Islet of Langerhans (tissue), 1 donor: ENCODE measurements at regions not wholly inside any gene's neighbourhood (a gene's known extent, or its start where the extent isn't known, plus 50 kb on each side); places are given as distances from the start of the nearest gene placed in this dataset.
"Not testable (repeated sequence)": the region's sequence is repeated elsewhere in the genome, so short reads cannot be mapped to it uniquely, and the experiment has no call there.

ENCODE experiments used
- FAIRE-seq: peaks from one replicate; lab custom pipeline; 2011; peaks lifted over from hg19 to GRCh38; lab: Jason Lieb, UNC

DNA sequence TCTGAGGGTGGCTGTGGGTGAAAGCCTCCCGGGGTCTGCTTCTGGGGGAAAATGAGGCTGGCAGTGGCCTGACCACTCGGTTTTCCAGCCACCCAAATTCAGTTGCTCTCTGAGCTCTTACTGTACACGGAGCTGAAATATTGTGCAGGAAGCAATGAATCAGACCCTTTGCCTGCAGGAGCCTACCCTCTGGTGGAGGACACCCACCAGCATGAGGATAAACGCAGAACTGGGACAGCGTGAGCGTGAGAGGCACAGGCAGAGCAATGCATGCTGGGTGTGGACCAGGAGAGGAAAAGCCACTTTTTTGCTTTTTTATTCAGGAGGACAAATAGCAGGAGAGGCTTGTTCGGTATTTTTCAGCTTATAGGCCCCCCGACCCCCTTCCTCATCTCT lies 298.0 kb downstream of the QKI start:
- FAIRE-seq, result no peak

DNA sequence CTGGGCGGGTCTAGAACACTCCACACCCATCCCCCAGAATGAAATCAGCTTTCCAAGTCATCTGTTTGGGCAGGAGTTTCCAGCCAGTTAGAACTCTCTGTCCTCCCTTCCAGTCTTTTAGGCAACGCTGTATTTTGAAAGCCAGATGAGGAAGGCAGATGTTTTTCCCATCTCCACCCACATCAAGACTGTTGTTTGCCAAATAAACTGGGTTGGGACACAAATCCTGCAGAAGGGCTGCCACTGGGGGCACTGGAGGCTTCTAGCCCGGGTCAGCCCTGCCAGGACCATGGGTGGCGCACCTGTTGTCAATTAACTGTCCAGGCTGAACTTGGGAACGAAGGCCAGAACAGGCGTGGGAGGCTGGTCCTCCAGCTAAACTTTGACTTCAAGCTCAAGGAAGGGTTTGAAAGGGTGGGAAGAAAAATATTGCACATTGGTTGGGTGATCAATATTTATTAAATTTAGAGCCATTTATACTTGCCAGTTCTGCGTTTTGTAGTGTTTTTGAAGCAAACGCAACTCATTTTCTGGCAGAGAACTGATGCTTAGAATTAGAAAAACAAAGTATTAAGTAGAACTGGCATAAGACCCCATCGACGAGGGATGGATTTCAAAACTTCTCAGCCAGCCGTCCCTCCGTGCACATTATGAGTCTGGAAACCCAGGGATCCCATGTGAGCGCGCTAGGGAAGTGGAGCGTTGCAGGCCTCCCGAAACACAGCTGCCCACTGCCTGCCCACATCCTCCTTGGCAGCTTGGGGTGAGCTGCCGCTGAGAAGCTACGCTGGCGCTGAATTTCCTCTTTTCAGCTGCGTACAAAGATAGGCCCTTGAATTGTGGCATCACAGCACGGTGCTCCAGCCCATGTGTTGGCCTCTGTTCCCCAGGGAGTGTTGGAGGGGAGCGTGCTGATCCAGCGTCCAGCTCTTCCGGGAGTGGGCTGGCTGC lies 297.4 kb downstream of the QKI start:
- FAIRE-seq, result no peak

DNA sequence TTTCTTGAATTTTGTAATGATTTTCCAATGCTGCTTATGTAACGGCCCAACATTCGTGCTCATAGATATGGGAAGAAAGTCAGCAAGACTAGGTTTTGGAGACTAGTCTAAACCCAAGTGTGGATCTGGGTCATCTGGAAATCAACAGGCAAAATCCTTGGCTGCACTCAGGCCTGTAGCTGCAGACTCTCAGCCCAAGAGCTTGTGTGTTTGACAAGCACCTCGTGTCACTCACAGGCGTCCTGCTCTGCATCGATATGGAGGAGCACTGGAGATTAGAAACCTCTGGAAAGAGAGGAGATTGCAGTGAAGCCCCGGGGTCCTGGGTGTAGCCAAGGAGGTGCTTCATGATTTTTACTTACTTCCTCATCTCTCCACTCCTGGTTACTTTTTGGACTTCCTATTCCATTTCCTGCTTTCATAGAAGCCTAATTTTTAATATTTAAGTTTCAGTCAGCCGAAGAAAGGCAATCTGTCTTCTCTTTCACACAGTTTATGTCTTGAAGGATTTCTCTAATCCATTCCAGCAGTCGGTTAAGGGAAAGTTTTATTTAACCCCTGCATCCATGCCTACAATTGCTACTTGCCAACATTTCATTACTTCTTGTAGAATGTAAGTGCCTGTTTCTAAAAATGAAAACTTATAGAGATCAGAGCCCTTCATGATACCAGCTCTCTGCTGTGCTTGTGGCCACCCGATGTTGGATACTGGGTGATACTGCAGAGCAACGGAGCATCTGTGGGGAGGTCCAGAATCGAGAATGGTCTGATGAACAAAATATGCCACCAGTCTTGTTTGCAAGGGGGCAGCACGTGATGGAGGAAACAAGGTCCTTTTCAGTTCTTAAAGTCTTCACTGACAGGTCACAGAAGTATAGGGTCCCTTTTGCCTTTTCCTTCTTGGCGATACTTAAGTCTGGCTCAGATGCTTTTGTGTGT lies 296.3 kb downstream of the QKI start:
- FAIRE-seq, result no peak

DNA sequence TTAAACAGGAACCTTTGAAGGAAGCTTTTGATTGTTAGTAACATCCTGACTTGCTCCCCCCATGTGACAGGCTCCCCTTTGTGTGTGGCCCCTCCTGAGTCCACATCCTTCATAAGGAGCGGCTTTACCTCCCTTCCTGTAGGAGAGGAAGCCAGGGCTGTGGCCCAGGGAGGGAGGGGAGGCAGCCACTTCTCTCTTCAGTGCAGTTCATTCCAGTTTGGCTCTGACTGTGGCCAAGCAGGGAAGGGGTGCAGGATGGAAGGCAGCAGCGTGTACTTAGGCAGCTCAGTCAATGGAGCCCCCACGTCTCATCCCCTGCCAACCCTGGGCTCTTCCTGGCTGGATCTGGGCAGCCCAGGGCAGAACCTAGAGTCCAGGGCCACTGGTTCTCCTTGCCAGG lies 295.2 kb downstream of the QKI start:
- FAIRE-seq, result no peak

DNA sequence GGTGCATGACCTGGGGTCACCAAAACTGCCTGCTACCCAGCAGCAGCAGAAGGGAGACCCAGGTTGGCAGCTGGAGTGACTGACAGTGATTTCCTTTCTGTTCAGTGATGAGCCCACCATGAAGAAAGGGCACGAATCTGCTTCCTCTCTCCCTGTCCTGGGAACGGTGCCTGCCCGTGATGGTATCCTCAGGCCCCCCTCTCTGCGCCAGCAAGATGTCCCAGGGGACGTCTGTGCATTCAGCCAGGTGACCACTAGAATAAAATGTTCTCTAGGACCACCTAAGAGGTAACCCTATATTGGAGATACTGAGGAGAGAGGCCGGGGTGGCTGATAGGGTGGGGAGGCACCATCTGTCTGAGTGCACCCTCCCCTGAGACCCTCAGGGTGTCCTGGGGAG lies 294.7 kb downstream of the QKI start:
- FAIRE-seq, result no peak

DNA sequence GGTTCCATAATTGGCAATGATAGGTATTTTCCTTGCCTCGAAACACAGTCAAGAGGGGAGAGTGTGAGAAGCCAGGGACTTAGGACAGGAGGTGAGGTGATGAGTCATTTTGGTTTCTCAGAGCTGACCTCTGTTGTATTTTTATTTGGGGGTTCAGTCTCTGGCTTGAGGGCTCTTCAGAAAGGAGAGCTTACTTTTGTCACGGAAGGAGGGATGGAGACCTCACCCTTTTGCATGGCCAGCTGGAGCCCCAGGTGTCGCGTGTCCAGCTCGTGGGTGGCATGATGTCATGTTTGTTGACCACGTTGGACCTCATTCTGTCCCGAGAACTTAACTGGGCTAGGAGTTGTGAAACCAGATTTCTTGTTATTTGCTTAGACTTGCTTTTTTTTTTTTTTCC lies 293.9 kb downstream of the QKI start:
- FAIRE-seq, result no peak

DNA sequence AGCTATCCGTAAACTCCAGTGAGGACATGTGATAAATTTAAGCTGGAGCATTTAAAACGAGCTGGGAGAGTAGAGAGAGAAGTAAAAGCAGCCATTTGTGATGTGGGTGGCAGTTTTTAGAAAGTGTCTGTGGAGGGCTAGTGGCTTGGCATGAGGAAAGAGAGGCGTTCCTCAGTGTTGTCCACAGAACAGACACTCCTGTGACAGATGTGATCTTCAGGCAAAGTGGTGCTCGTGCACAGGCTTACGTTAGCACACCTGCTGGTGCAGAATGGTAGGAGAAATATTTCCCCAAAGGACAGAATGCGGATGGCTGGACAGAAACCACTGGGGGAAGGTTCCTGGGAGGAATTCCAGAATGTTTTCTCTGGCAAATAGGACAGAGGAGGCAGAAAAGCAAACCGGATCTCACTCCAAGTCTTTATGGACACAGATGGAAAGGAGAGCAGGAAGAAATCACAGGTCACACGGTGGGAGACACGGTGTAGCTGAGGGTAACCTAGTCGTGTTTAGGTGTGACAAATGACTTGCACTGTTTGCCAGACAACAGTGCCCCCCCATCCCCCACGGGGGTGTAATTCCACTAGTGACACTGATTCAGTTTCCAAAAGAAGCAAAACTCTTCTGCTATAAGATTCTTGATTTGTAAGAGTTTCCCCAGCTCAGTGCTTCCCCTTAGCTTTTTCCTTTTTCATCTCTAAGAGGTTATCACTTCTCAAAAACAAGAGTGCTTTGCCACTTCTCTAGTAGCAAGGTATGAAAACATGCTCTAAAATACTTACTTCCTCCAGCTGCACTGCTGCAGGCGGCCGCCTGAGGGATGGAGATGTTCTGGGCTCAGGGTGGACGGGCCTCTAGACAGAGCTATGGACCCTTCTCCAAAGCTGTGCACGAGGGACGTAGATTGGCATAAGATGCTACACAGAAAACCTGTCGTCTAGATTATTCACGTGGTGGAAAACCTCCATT lies 293.2 kb downstream of the QKI start:
- FAIRE-seq, result no peak

DNA sequence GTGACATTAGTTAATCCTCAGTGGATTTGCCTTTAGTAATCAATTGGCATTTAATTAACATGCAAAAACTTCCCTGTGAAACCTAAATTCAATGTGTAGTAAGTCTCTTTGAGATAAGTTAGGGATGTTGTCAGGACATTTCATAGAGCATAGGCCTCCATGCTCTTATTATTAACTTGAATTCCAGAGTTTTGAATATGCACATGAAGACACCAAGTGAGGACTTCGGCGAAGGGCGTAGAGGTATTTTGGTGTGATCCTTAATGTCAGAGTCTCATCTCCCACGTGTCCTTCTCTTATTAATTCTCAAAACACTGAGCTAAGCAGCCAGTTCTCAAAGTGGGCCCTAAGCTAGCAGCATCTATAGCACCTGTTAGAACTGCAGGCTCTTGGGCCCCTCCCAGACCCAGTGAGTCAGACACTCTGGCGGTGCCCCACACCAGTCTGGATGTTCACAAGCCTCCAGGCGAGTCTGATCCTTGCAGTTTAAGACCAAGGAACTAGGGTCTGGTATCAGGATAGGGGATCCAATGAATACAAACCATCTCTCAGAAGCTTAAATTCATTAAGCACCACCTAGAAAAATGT lies 292.1 kb downstream of the QKI start:
- FAIRE-seq, result no peak

DNA sequence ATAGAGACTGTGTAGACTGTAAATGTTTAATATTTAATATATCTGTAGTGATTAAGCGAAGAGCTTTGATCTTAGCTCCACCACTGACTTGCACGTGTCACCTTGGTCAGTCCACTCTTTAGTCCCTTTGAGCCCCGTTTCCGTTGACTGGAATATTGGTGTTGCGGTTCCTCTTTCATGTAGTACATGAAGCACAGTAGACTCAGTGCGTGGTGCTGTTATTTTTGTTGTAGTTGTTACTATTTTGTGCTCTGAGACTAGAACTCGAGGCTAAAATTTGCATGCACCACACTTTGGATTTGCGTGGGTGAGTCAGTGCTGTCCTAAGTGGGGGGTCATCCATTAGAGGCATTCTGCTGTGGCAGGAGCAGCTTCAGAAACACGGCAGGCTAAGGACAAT lies 291.4 kb downstream of the QKI start:
- FAIRE-seq, result no peak

DNA sequence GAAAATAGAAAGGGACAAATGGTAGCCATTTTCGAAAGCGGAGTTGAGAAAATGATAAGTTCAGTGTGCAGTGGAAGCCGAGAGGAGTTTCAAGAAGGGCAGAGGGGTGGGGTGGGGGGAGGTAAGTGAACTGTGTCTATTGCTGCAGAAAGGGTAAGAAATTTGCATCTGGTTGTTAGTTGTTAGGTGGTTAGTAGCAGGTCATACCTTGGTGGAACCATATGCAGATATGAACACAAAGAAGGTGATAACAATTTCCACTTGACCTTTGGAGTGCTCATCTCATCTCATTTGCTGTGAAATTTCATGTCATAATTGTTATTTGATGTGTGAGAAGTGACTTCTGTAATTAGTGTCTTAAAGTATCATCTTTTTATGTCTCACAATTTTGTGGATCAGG lies 288.2 kb downstream of the QKI start:
- no peak for FAIRE-seq

DNA sequence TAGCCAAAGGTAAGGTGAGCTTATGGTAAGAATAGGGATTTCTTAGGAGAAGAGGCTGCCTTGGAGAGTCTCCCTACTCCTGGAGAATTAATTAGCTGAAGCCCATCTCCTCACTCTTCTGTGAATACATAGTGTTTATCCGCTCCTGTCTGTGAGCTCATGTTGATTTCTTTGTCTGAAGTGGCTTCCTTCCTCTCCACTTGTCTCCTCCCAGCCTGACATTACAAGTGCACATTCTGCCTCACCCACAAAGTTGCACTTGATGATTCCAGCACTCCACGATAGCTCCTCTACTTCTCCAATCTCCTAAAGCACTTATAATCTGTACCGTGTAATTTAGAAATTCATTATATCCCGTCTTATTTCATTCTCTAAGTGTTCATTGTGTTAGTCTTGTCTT lies 287.2 kb downstream of the QKI start:
- FAIRE-seq, result no peak

DNA sequence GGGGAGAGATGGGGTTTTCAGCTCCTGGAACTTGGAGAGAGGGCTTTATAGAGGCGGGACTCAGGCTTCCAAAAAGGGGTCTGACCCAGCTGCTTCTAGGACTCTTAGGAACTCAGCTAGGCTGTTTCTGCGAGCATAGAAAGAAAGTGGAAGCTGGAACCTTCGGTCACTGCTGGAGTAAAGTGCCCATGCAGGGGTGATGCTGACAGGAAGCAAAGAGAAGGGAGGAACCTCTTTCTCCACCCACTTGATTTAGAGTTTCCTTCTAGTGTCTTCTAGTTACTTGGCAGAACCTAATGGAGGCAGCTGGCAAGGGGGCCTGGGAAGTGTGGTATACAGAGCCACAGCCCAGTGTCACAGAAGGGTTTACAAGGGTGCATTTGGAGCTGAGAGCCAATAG lies 283.6 kb downstream of the QKI start:
- FAIRE-seq, result no peak

DNA sequence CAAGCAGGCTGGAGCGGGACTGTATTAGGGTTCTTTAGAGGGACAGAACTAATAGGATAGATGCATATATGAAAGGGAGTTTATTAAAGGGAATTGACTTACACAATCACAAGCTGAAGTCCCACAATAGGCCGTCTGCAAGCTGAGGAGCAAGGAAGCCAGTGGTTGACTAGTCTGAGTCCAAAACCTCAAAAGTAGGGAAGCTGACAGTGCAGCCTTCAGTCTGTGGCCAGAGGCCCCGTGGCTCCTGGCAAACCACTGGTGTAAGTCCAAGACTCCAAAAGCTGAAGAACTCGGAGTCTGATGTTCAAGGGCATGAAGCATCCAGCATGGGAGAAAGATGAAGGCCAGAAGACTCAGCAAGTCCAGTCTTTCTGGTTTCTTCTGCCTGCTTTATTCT lies 281.8 kb downstream of the QKI start:
- not testable (repeated sequence) for FAIRE-seq

DNA sequence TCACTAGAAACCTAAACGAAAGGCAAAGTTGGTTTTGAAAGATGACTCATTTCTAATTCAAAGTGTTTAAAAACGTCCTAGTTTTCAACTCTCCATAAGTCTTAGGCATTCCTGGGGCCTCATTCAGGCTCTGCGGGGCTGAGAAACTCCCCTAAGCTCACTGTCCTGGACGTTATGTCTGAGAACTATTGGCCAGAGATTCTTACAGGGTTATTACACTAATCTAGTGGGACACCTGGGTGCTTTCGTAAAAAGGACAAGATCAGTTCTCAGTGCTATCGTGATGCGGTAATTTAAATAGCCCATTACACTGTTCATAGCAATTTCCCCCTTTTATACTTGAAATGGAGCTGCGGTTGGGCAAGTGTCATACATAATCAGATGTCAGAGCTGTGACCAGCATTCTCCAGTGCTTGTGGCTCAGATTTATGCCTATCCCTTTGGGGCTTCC lies 280.9 kb downstream of the QKI start:
- FAIRE-seq, result no peak

DNA sequence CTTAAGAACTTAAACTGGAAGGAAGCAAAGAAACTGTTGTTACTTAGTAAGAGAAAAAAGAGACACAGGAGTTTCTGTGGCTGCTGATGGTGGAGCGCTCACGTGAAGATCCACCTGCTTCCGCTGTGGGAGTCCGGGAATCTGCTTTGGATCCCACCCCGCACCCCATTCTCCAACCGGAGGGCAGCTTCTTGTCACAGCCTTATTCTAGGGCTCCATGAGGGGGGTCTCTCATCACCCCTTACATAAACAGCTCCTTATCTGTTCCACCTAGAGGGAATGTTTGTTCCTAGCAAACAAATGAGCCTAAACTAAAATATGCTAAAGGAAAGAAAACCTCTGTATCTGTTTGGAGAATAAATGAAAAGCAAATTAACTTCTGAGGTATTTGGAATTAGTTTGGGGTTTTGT lies 280.5 kb downstream of the QKI start:
- no peak for FAIRE-seq

DNA sequence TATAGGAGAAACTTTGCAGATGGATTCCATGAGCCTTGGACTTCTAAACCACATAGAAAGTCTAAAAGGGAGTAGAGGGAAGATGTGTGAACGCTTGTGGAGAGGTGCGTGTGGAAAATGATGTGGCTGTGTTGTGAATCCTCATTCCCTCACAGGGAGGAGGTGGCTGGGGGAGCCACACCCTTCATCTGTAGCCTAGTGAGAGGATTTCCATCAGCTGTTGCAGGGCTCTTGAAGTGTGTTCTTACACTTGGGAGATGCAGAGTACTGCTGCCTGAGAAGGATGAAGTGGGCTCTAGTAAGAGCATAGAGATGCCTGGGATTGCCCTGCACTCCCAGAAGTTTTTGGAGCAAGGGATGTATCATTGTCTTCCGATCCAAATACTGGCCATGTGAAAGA lies 279.6 kb downstream of the QKI start:
- no peak for FAIRE-seq

DNA sequence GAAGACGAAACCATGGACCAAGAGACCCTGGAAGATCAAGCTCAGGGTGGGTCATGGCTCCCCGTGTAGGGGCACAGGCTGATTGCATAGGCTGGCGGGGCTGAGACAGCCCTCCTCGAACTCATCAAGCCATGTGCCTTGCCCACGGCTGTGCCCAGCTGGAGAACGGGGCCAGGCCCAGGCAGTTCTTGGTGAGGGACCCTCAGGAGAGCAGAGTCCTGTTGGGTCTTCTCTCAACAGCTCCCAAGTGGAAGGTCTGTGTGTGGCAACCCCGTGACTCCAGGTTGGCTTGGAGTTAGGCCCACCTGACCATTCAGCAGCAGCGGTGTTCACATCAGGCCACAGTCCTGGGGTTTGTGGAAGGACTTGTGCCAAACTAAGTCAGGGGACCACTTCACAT lies 276.5 kb downstream of the QKI start:
- no peak for FAIRE-seq

DNA sequence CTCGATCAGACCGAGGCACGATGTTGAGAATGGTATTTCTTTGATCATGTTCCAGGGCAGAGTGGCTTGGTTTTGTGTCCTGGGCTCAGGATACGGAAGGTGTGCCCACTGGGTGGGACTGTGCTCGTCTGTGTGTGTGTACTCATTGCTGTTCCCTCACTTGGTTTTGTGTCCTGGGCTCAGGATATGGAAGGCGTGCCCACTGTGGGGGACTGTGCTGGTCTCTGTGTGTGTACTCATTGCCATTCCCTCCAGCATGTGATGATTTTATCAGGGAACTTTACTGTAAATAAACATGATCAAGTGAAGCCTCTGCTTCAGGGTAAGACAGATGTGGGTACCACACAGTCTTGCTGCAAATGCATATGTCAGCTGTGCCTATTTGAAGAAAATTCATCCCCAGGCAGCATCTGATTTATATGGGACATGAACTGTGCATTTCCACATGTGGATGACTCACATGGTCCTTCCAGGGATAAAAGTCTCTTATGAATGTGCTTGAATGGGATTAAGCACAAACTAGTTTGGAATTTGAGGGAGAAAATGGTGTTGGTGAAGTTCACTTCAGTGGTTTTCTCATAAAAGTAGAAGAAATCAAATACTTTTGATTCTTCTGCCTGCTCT lies 274.3 kb downstream of the QKI start:
- no peak for FAIRE-seq

DNA sequence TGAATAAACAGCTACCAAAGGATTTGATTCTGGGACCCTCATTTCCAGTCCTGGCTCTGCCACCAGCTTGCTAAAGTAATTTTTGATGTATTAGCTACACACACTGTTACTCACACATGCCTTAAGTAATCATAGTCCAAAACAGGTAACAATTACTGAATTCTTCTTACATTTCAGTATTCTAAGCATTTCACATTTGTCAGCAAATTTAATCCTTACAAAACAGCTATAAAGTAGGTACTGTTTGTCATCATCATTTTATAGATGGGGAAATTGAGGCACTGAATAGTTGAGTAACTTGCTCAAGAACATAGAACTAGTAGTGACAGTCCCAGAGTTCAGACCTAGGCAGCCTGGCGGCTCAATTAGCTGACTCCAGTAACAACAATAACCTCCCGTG lies 272.6 kb downstream of the QKI start:
- no peak for FAIRE-seq

DNA sequence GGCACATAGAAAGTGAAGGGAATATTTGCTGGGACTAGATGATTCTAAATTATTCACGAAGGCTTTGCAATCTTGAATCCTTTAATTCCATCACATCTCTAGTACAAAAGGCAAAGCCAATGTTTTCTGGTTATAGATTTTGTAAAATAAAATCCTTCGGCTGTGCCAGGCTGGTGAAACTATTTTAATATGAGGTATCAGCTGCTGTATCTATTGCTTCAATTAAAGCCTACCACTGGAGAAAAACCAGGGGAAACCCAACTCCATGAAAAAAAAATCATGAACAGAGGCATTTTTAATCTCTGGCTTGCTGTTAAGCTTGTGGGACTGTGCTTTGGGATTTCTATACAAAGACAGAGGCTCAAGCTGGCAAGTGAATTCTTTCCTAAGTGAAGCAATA lies 271.8 kb downstream of the QKI start:
- FAIRE-seq, result no peak

DNA sequence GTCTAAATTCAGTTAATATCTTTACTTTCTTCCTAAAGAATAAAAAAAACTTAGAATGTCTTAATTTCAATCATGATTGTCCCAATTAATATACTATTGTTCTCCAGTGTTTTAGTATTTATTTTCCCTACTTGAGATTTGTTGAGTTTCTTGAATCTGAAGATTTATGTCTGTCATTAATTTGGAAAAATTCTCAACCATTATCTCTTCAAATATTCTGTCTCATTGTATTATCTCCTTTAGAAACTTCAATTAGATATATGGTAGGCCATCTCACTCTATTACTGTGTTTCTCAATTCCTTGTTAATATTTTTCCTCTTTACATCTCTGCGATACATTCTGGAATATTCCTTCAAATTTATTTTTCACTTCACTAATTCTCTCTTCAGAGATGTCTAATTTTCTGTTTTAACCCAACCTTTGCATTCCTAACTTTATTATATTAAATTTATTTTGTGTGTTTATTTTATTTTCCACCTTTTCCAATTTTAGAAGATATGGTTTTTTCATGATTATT lies 268.6 kb downstream of the QKI start:
- no peak for FAIRE-seq
